NB4 (cell line): ENCODE measurements at regions not wholly inside any gene's neighbourhood (a gene's known extent, or its start where the extent isn't known, plus 50 kb on each side); places are given as distances from the start of the nearest gene placed in this dataset.

Source experiments
- DNase-seq: peaks from one replicate; pipeline ENCODE4 v3.0.0; 2010; ENCODE audit warnings: low read depth
- H3K4me3 ChIP-seq: one replicate; pipeline ENCODE4 v1.5.1; 2011; ENCODE audit warnings: mild to moderate bottlenecking, low read depth, low read length, moderate library complexity
- CTCF ChIP-seq: IDR thresholded peaks from one replicate; pipeline ENCODE4 v1.5.1; 2012; ENCODE audit warnings: low read depth, low read length
- MAX ChIP-seq: IDR thresholded peaks from 2 replicates; pipeline ENCODE4 v1.6.1; 2011; ENCODE audit warnings: low read depth, low read length
- MYC ChIP-seq: IDR thresholded peaks from 2 replicates; pipeline ENCODE4 v1.6.1; 2011; ENCODE audit warnings: low read depth, low read length
- POLR2A ChIP-seq: IDR thresholded peaks from 2 replicates; pipeline ENCODE4 v1.6.1; 2011; ENCODE audit warnings: mild to moderate bottlenecking; ENCODE audit not compliant: insufficient read length; ENCODE audit errors: extremely low read depth

- no peak for TF ChIP-seq MAX
- TF ChIP-seq CTCF = no peak
- TF ChIP-seq POLR2A = no peak
- no peak for TF ChIP-seq MYC
- DNase-seq = no peak
- H3K4me3 ChIP-seq = no peak overlapping the region
Measured at GRCh38 chr5:117189784-117190183, 615.2 kb upstream of the SEMA6A start.

GRCh38 chr5:117188211-117188610 lies 613.6 kb upstream of the SEMA6A start:
- H3K4me3 ChIP-seq = no peak overlapping the region
- DNase-seq = no peak
- no peak for TF ChIP-seq MAX
- TF ChIP-seq MYC = no peak
- TF ChIP-seq CTCF = no peak
- no peak for TF ChIP-seq POLR2A

- no peak for DNase-seq
- H3K4me3 ChIP-seq = no peak overlapping the region
- no peak for TF ChIP-seq CTCF
- TF ChIP-seq MYC = no peak
- no peak for TF ChIP-seq POLR2A
- no peak for TF ChIP-seq MAX
Measured at GRCh38 chr5:117186751-117187150, 612.1 kb upstream of the SEMA6A start.

GRCh38 chr5:117183326-117183725 lies 608.7 kb upstream of the SEMA6A start:
- DNase-seq = no peak
- TF ChIP-seq MAX (no peak), CTCF (no peak)
- no peak overlapping the region for H3K4me3 ChIP-seq

GRCh38 chr5:117182104-117182503 lies 607.5 kb upstream of the SEMA6A start:
- H3K4me3 ChIP-seq = no peak overlapping the region
- no peak for TF ChIP-seq POLR2A
- TF ChIP-seq MAX = no peak
- TF ChIP-seq CTCF = no peak
- TF ChIP-seq MYC = no peak
- no peak for DNase-seq

- TF ChIP-seq MAX (no peak), MYC (no peak), CTCF (no peak), POLR2A (no peak)
- DNase-seq = no peak
- H3K4me3 ChIP-seq = no peak overlapping the region
Measured at GRCh38 chr5:117177302-117177701, 602.7 kb upstream of the SEMA6A start.
